ENCODE measurements at regions not wholly inside any gene's neighbourhood (a gene's known extent, or its start where the extent isn't known, plus 50 kb on each side); places are given as distances from the start of the nearest gene placed in this dataset.

GRCh38 chr2:49845671-49846070 is 691.4 kb upstream of the FSHR start:
- TF ChIP-seq CTCF (IDR thresholded peaks at IDR 0.05) (no peak), POLR2A (IDR thresholded peaks at IDR 0.05) (no peak)
